Glutamatergic neuron (in vitro differentiated cells): ENCODE measurements at regions not wholly inside any gene's neighbourhood (a gene's known extent, or its start where the extent isn't known, plus 50 kb on each side); places are given as distances from the start of the nearest gene placed in this dataset.

Experiments
- DNase-seq: peaks from one replicate; pipeline ENCODE4 v3.0.0; 2022
- H3K27ac Mint-ChIP-seq: one replicate; pipeline ENCODE4 v1.8.0; 2020; ENCODE audit warnings: mild to moderate bottlenecking, mixed read lengths, inconsistent platforms; ENCODE audit not compliant: unreplicated experiment
- H3K27me3 Mint-ChIP-seq: one replicate; pipeline ENCODE4 v1.8.0; 2020; ENCODE audit warnings: mild to moderate bottlenecking, moderate library complexity, mixed read lengths, inconsistent platforms; ENCODE audit not compliant: unreplicated experiment
- H3K36me3 Mint-ChIP-seq: one replicate; pipeline ENCODE4 v1.8.0; 2020; ENCODE audit warnings: mild to moderate bottlenecking, mixed read lengths, inconsistent platforms; ENCODE audit not compliant: unreplicated experiment
- H3K4me1 Mint-ChIP-seq: one replicate; pipeline ENCODE4 v1.8.0; 2020; ENCODE audit warnings: mild to moderate bottlenecking, low read depth, mixed read lengths, inconsistent platforms; ENCODE audit not compliant: unreplicated experiment
- H3K4me3 Mint-ChIP-seq: one replicate; pipeline ENCODE4 v1.8.0; 2020; ENCODE audit warnings: mild to moderate bottlenecking, mixed read lengths, inconsistent platforms; ENCODE audit not compliant: unreplicated experiment
- H3K9me3 Mint-ChIP-seq: one replicate; pipeline ENCODE4 v1.8.0; 2020; ENCODE audit warnings: mild to moderate bottlenecking, moderate library complexity, mixed read lengths, inconsistent platforms; ENCODE audit not compliant: unreplicated experiment
- CTCF ChIP-seq: fragments of 200-600 bp; sonication (generic); IDR thresholded peaks from one replicate; pipeline ENCODE4 v1.5.0; 2021; ENCODE audit not compliant: partially characterized antibody, unreplicated experiment

GRCh38 chr9:11618241-11618805 lies 1005.5 kb upstream of the PTPRD start:
- no peak overlapping the region for H3K27ac Mint-ChIP-seq
- no peak for DNase-seq
- H3K4me1 Mint-ChIP-seq: no peaks in the 10 kb centered on the region
- H3K36me3 Mint-ChIP-seq: peaks cover 4% of the 10 kb centered on the region
- no peak for TF ChIP-seq CTCF
- no peak overlapping the region for H3K4me3 Mint-ChIP-seq
- H3K9me3 Mint-ChIP-seq: peaks cover 1% of the 10 kb centered on the region
- H3K27me3 Mint-ChIP-seq: no peaks in the 10 kb centered on the region

- DNase-seq: no peak
- H3K4me1 Mint-ChIP-seq: no peaks in the 10 kb centered on the region
- no peak overlapping the region for H3K27ac Mint-ChIP-seq
- H3K9me3 Mint-ChIP-seq: no peaks in the 10 kb centered on the region
- H3K4me3 Mint-ChIP-seq: no peak overlapping the region
- TF ChIP-seq CTCF: no peak
- no peaks in the 10 kb centered on the region for H3K36me3 Mint-ChIP-seq
- H3K27me3 Mint-ChIP-seq: peaks cover under 1% of the 10 kb centered on the region
Measured at GRCh38 chr9:11632691-11633090, 1019.9 kb upstream of the PTPRD start.

GRCh38 chr9:11646831-11647230 lies 1034.0 kb upstream of the PTPRD start:
- Mint-ChIP-seq H3K4me3 (no peak overlapping the region), H3K36me3 (no peaks in the 10 kb centered on the region), H3K4me1 (peaks cover 4% of the 10 kb centered on the region), H3K27ac (no peak overlapping the region), H3K9me3 (no peaks in the 10 kb centered on the region), H3K27me3 (no peaks in the 10 kb centered on the region)
- DNase-seq: no peak
- TF ChIP-seq CTCF: no peak

- H3K4me3 Mint-ChIP-seq: no peak overlapping the region
- no peaks in the 10 kb centered on the region for H3K36me3 Mint-ChIP-seq
- no peak for TF ChIP-seq CTCF
- peaks cover 4% of the 10 kb centered on the region for H3K4me1 Mint-ChIP-seq
- H3K9me3 Mint-ChIP-seq: no peaks in the 10 kb centered on the region
- H3K27ac Mint-ChIP-seq: no peak overlapping the region
- H3K27me3 Mint-ChIP-seq: no peaks in the 10 kb centered on the region
- no peak for DNase-seq
Measured at GRCh38 chr9:11653867-11654266, 1039.3 kb upstream of the TYRP1 start.

GRCh38 chr9:11663913-11664312 lies 1029.3 kb upstream of the TYRP1 start:
- Mint-ChIP-seq H3K9me3 (peaks cover 4% of the 10 kb centered on the region), H3K36me3 (no peaks in the 10 kb centered on the region), H3K27ac (no peak overlapping the region), H3K27me3 (no peaks in the 10 kb centered on the region), H3K4me1 (no peaks in the 10 kb centered on the region), H3K4me3 (no peak overlapping the region)
- no peak for TF ChIP-seq CTCF
- no peak for DNase-seq
